22Rv1 (cell line): ENCODE measurements at regions not wholly inside any gene's neighbourhood (a gene's known extent, or its start where the extent isn't known, plus 50 kb on each side); places are given as distances from the start of the nearest gene placed in this dataset.

Experiments used
- H3K27ac ChIP-seq: fragments of 450-650 bp; 2 replicates; pipeline ENCODE4 v1.5.1; 2017
- CTCF ChIP-seq: fragments of 450-650 bp; IDR thresholded peaks from 2 replicates; pipeline ENCODE4 v1.5.1; 2017; ENCODE audit warnings: mild to moderate bottlenecking
- ZFX ChIP-seq: fragments of 450-650 bp; IDR thresholded peaks from 2 replicates; pipeline ENCODE4 v1.6.1; 2017; ENCODE audit warnings: antibody characterized with exemption, borderline replicate concordance

- no peak overlapping the region for H3K27ac ChIP-seq
- TF ChIP-seq ZFX (no peak), CTCF (no peak)
Observed at GRCh38 chr2:59932341-59932740, 621.1 kb downstream of the BCL11A start.

- H3K27ac ChIP-seq, result no peak overlapping the region
- TF ChIP-seq ZFX, result no peak
- TF ChIP-seq CTCF, result no peak
Observed at GRCh38 chr2:59930430-59930829, 623.0 kb downstream of the BCL11A start.

GRCh38 chr2:59926731-59927130 lies 626.7 kb downstream of the BCL11A start:
- TF ChIP-seq ZFX, result no peak
- TF ChIP-seq CTCF, result no peak
- H3K27ac ChIP-seq, result no peak overlapping the region

GRCh38 chr2:59925321-59925720 lies 628.1 kb downstream of the BCL11A start:
- TF ChIP-seq ZFX, result no peak
- no peak for TF ChIP-seq CTCF
- no peak overlapping the region for H3K27ac ChIP-seq

GRCh38 chr2:59924346-59924745 lies 629.1 kb downstream of the BCL11A start:
- no peak overlapping the region for H3K27ac ChIP-seq

GRCh38 chr2:59922450-59922849 lies 631.0 kb downstream of the BCL11A start:
- TF ChIP-seq ZFX (no peak), CTCF (no peak)
- no peak overlapping the region for H3K27ac ChIP-seq

More at GRCh38 chr2:59924346-59924745, 629.1 kb downstream of the BCL11A start:
- TF ChIP-seq CTCF (no peak), ZFX (no peak)

GRCh38 chr2:59921743-59922142 lies 631.7 kb downstream of the BCL11A start:
- no peak overlapping the region for H3K27ac ChIP-seq
- TF ChIP-seq ZFX (no peak), CTCF (no peak)
